ENCODE measurements at regions not wholly inside any gene's neighbourhood (a gene's known extent, or its start where the extent isn't known, plus 50 kb on each side); places are given as distances from the start of the nearest gene placed in this dataset.

- H3K4me1 ChIP-seq: no peaks in the 10 kb centered on the region
- no peak for TF ChIP-seq POLR2A (IDR thresholded peaks at IDR 0.05)
- intact Hi-C loops (cut with DNase I): no loop called here
- ATAC-seq: no peak
- no peak overlapping the region for H3K27ac ChIP-seq
- H3K27me3 ChIP-seq: no peaks in the 10 kb centered on the region
- no peaks in the 10 kb centered on the region for H3K36me3 ChIP-seq
- no peaks in the 10 kb centered on the region for H3K9me3 ChIP-seq
- H3K4me3 ChIP-seq: no peak overlapping the region
- 27% methylated on average over 3 of the region's 3 CpGs for WGBS (ENCODE audit: insufficient coverage, low coverage, low lambda C conversion rate, missing lambda C conversion rate)
- no peak for DNase-seq
These were observed 616.4 kb upstream of the ARID1B start for GRCh38 chr6:156160795-156161165.

- no peak for TF ChIP-seq POLR2A (IDR thresholded peaks at IDR 0.05)
- no peak for TF ChIP-seq CTCF (IDR thresholded peaks at IDR 0.05)
- intact Hi-C loops (cut with DNase I): no loop called here
- Histone ChIP-seq H3K27me3 (no peaks in the 10 kb centered on the region), H3K36me3 (no peaks in the 10 kb centered on the region), H3K27ac (no peak overlapping the region), H3K9me3 (no peaks in the 10 kb centered on the region), H3K4me1 (no peaks in the 10 kb centered on the region), H3K4me3 (no peak overlapping the region)
- no peak for DNase-seq
- no peak for ATAC-seq
- 76% methylated on average over 3 of the region's 3 CpGs for WGBS (ENCODE audit: insufficient coverage, low coverage, low lambda C conversion rate, missing lambda C conversion rate)
These were observed 617.0 kb upstream of the ARID1B start for GRCh38 chr6:156160007-156160794.

- Histone ChIP-seq H3K27me3 (no peaks in the 10 kb centered on the region), H3K4me1 (no peaks in the 10 kb centered on the region), H3K27ac (no peak overlapping the region), H3K4me3 (no peak overlapping the region), H3K36me3 (no peaks in the 10 kb centered on the region), H3K9me3 (no peaks in the 10 kb centered on the region)
- 34% methylated on average over 4 of the region's 4 CpGs for WGBS (ENCODE audit: insufficient coverage, low coverage, low lambda C conversion rate, missing lambda C conversion rate)
- intact Hi-C loops (cut with DNase I): no loop called here
- ATAC-seq (no peak), DNase-seq (no peak)
- TF ChIP-seq POLR2A (IDR thresholded peaks at IDR 0.05): no peak
- no peak for TF ChIP-seq CTCF (IDR thresholded peaks at IDR 0.05)
These were observed 622.3 kb upstream of the ARID1B start for GRCh38 chr6:156154896-156155295.

DNA sequence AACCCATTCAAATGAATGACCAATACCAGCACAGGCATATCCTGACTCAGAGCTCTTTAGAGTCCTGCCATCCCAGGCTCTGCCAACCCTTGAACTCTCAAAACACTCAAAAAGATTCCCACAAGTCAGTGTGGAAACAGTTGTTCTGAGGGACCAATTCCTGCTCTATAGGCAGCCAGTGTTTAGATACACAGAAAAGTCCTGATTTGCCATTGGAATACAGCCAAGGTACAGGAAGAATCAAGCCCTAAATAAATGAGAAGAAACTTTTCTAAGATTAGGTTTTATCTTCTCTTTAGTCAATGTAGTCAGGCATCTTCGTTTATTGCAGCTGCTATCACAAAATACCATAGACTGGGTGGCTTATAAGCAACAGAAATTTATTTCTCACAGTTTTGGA, 626.8 kb upstream of the ARID1B start:
- intact Hi-C loops (cut with DNase I): no loop called here
- H3K4me3 ChIP-seq: no peak overlapping the region
- no peak for ATAC-seq
- TF ChIP-seq CTCF (IDR thresholded peaks at IDR 0.05) (no peak), POLR2A (IDR thresholded peaks at IDR 0.05) (no peak)
- no peak for DNase-seq
- H3K27ac ChIP-seq: no peak overlapping the region
- no peaks in the 10 kb centered on the region for H3K27me3 ChIP-seq
- no peaks in the 10 kb centered on the region for H3K9me3 ChIP-seq
- H3K36me3 ChIP-seq: no peaks in the 10 kb centered on the region
- H3K4me1 ChIP-seq: no peaks in the 10 kb centered on the region
- WGBS (ENCODE audit: insufficient coverage, low coverage, low lambda C conversion rate, missing lambda C conversion rate): 35% methylated on average over 1 of the region's 1 CpG

DNA sequence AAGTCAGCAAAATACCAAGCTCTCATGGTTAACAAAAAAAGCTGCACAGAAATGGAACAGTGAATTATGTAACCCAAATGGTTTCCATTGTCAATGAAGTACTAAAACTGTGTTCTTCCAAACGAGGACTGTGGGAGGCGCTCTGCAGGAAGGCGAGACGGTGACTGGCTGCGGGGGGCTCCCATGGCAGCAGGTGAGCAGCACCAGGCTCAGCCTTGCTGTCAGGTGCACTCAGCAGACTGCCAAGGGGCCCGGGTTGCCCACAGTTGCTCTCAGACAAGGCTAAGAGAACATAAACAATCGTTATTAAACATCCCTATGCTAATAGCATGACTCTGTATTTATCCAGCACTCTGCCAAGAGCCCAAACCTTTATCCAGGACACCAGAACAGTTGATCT, 630.3 kb upstream of the ARID1B start:
- DNase-seq (no peak), ATAC-seq (no peak)
- Histone ChIP-seq H3K27ac (no peak overlapping the region), H3K4me1 (no peaks in the 10 kb centered on the region), H3K27me3 (no peaks in the 10 kb centered on the region), H3K9me3 (no peaks in the 10 kb centered on the region), H3K4me3 (no peak overlapping the region), H3K36me3 (no peaks in the 10 kb centered on the region)
- TF ChIP-seq POLR2A (IDR thresholded peaks at IDR 0.05) (no peak), CTCF (IDR thresholded peaks at IDR 0.05) (no peak)
- WGBS (ENCODE audit: insufficient coverage, low coverage, low lambda C conversion rate, missing lambda C conversion rate): 49% methylated on average over 6 of the region's 7 CpGs
- intact Hi-C loops (cut with DNase I): no loop called here
